ENCODE measurements at regions not wholly inside any gene's neighbourhood (a gene's known extent, or its start where the extent isn't known, plus 50 kb on each side); places are given as distances from the start of the nearest gene placed in this dataset.

DNA sequence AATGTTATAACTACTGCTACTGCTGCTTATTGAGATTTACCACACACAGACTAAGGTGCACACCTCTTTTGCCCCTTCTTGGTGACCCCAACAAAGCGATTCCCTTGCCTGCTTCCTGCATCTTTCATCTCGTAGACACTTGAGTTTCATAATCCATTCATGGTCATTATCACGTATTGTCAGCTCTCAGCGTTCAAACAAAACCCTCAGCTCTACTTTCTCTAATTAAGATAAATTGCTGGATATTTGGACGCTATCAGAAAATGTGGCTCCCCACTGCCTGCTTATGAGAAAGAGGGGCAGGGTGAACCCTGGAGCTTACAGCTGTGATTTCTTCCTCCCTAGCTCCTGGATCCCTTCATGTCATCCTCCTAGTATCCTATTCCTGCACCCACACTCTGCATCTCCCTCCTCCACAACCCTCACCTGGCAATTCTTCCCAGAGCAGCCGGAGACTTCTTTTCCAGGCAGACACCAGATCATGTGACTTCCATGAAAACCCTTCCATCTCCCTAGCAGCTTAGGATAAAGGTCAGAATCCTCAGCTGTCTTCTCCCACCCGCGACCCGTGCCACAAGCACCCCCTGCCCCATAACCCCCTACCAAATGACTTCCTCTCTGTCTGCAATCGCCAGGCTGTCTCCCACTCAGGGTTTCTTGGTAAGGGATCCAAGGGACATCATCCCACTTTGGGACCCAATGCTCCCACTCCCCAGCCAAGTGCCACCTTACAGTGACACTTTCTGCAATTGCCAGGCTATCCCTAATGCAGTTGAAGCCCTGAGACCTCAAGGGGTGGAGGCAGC lies 146.5 kb downstream of the NSG2 start:
- no peaks in the 10 kb centered on the region for H3K36me3 ChIP-seq (ENCODE audit: insufficient read depth, low read length)
- peaks cover 5% of the 10 kb centered on the region for H3K4me1 ChIP-seq (ENCODE audit: insufficient read depth, low read length)
- WGBS, result 93% methylated on average over 9 of the region's 10 CpGs
- H3K9me3 ChIP-seq (ENCODE audit: insufficient read depth, low read depth, low read length), result no peaks in the 10 kb centered on the region
- H3K27ac ChIP-seq (ENCODE audit: low read depth, low read length), result no peak overlapping the region
- H3K4me3 ChIP-seq (ENCODE audit: low read length), result no peak overlapping the region
- no peak overlapping the region for H3K9ac ChIP-seq (ENCODE audit: low read depth, low read length)
- H3K27me3 ChIP-seq (ENCODE audit: insufficient read depth, low read length), result no peaks in the 10 kb centered on the region

- no peak overlapping the region for H3K4me3 ChIP-seq (ENCODE audit: low read length)
- no peak overlapping the region for H3K9ac ChIP-seq (ENCODE audit: low read depth, low read length)
- WGBS, result 97% methylated on average over 14 of the region's 14 CpGs
- H3K27me3 ChIP-seq (ENCODE audit: insufficient read depth, low read length), result no peaks in the 10 kb centered on the region
- no peak overlapping the region for H3K27ac ChIP-seq (ENCODE audit: low read depth, low read length)
- H3K36me3 ChIP-seq (ENCODE audit: insufficient read depth, low read length), result no peaks in the 10 kb centered on the region
- no peaks in the 10 kb centered on the region for H3K9me3 ChIP-seq (ENCODE audit: insufficient read depth, low read depth, low read length)
- peaks cover 5% of the 10 kb centered on the region for H3K4me1 ChIP-seq (ENCODE audit: insufficient read depth, low read length)
Measured at GRCh38 chr5:174192901-174193300, 147.4 kb downstream of the NSG2 start.

DNA sequence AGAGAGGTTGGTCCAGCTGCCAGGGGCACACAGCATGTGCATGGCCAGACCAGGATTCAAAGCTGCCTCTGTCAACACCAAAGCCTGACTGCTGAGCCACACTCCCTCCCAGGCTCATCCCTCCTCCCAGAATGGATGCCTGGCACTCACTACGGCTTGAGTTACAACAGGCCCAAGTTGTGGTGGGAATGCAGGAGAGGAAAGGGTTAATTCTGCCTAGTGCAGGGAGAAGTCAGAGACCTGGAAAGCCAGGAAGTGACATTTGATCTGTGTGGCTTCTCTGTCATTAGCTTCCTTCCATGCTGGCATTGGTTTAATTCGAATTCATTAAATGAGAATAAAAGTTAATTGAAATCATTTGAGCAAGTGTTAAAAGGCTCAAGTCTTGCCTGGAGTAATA lies 150.0 kb downstream of the NSG2 start:
- 56% methylated on average over 2 of the region's 2 CpGs for WGBS
- no peaks in the 10 kb centered on the region for H3K36me3 ChIP-seq (ENCODE audit: insufficient read depth, low read length)
- no peak overlapping the region for H3K9ac ChIP-seq (ENCODE audit: low read depth, low read length)
- H3K4me1 ChIP-seq (ENCODE audit: insufficient read depth, low read length), result peaks cover 5% of the 10 kb centered on the region
- H3K9me3 ChIP-seq (ENCODE audit: insufficient read depth, low read depth, low read length), result no peaks in the 10 kb centered on the region
- H3K27ac ChIP-seq (ENCODE audit: low read depth, low read length), result no peak overlapping the region
- H3K27me3 ChIP-seq (ENCODE audit: insufficient read depth, low read length), result no peaks in the 10 kb centered on the region
- H3K4me3 ChIP-seq (ENCODE audit: low read length), result no peak overlapping the region

DNA sequence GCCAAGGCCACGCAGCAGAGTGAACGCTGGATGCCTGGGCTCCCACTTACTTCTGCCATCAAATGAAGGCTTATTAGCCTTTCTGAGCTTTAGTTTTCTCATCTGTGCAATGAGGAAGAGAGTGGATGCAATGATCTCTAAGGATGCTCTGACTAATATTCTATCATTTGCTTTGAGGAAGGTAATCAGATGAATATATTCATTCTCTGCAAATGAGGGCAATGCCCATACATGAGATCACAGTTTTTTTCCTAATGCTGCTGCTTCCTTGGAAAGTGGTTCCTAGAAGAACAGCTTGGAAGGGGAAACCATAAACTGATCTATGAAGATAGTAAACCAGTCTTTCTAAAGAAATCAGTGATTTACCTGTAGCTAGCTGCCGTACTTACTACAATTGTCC lies 152.4 kb downstream of the NSG2 start:
- 90% methylated on average over 3 of the region's 3 CpGs for WGBS
- H3K27ac ChIP-seq (ENCODE audit: low read depth, low read length), result no peak overlapping the region
- H3K4me3 ChIP-seq (ENCODE audit: low read length), result no peak overlapping the region
- H3K36me3 ChIP-seq (ENCODE audit: insufficient read depth, low read length), result no peaks in the 10 kb centered on the region
- no peak overlapping the region for H3K9ac ChIP-seq (ENCODE audit: low read depth, low read length)
- H3K9me3 ChIP-seq (ENCODE audit: insufficient read depth, low read depth, low read length), result no peaks in the 10 kb centered on the region
- H3K4me1 ChIP-seq (ENCODE audit: insufficient read depth, low read length), result peaks cover 5% of the 10 kb centered on the region
- H3K27me3 ChIP-seq (ENCODE audit: insufficient read depth, low read length), result no peaks in the 10 kb centered on the region

DNA sequence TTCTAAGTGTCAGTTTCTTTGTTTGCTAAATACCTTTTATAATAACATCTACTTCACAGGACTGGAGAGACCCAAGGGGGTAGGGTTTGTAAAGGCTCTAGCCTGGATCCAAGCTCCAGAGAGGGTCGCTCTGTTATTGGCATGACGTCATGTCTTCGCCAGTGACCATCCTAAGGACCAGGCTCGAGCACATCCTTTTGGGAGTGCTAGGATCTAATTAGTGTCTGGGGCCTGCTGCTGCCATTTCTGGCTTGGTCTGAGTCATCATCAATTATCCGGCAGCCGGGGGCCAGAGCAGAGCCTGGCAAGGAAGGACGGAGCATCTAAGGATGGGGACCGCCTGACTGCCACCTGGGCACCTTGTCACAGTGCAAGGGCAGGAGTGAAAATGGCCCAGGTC lies 153.0 kb downstream of the NSG2 start:
- no peaks in the 10 kb centered on the region for H3K27me3 ChIP-seq (ENCODE audit: insufficient read depth, low read length)

GRCh38 chr5:174202996-174203395 lies 157.5 kb downstream of the NSG2 start:
- Histone ChIP-seq H3K4me1 (ENCODE audit: insufficient read depth, low read length) (peaks cover 11% of the 10 kb centered on the region), H3K36me3 (ENCODE audit: insufficient read depth, low read length) (no peaks in the 10 kb centered on the region), H3K9me3 (ENCODE audit: insufficient read depth, low read depth, low read length) (no peaks in the 10 kb centered on the region), H3K27me3 (ENCODE audit: insufficient read depth, low read length) (no peaks in the 10 kb centered on the region), H3K4me3 (ENCODE audit: low read length) (no peak overlapping the region), H3K9ac (ENCODE audit: low read depth, low read length) (no peak overlapping the region), H3K27ac (ENCODE audit: low read depth, low read length) (no peak overlapping the region)
- 93% methylated on average over 6 of the region's 6 CpGs for WGBS

More for the DNA sequence above, 153.0 kb downstream of the NSG2 start:
- no peaks in the 10 kb centered on the region for H3K9me3 ChIP-seq (ENCODE audit: insufficient read depth, low read depth, low read length)
- WGBS, result 84% methylated on average over 8 of the region's 8 CpGs
- no peak overlapping the region for H3K9ac ChIP-seq (ENCODE audit: low read depth, low read length)
- no peaks in the 10 kb centered on the region for H3K36me3 ChIP-seq (ENCODE audit: insufficient read depth, low read length)
- H3K27ac ChIP-seq (ENCODE audit: low read depth, low read length), result no peak overlapping the region
- peaks cover 5% of the 10 kb centered on the region for H3K4me1 ChIP-seq (ENCODE audit: insufficient read depth, low read length)
- no peak overlapping the region for H3K4me3 ChIP-seq (ENCODE audit: low read length)

DNA sequence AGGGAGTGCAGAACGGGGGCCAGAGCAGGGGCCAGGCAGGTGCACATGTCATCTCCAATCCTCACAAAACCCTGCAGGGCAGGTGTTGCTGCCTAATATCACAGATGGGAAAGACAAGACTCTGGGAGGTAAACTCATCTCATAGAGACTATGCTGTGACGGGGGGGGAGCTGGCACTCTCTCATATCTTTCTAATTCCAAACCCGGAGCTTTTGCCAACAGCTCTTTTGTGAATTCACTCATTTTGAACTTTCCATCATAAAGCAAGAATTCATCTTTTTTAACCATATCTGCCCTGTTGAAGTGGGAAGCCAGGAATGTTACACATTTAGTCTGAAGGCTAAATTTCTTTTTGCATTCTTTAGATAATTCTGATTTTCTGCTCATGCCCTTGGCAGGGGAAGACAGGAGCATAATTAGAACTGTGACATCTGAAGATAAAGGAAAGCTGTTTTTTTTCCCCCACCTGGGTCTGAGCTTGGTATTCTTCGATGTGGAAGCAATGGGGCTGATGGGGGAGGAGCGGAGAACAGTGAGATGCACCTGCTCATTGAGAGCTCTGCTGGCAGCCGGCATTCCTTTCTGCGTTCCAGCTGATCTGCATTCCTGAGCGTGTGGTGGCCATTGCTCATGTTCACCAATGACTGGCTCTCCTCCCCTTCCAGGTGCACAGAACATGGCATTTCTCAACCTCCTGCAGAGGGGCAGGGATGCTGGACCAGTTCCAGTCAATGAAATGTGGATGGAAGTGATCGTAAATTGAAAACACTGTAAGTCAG lies 159.2 kb downstream of the NSG2 start:
- H3K9ac ChIP-seq (ENCODE audit: low read depth, low read length), result no peak overlapping the region
- H3K4me1 ChIP-seq (ENCODE audit: insufficient read depth, low read length), result peaks cover 11% of the 10 kb centered on the region
- H3K4me3 ChIP-seq (ENCODE audit: low read length), result no peak overlapping the region
- no peaks in the 10 kb centered on the region for H3K9me3 ChIP-seq (ENCODE audit: insufficient read depth, low read depth, low read length)
- H3K36me3 ChIP-seq (ENCODE audit: insufficient read depth, low read length), result no peaks in the 10 kb centered on the region
- no peak overlapping the region for H3K27ac ChIP-seq (ENCODE audit: low read depth, low read length)
- H3K27me3 ChIP-seq (ENCODE audit: insufficient read depth, low read length), result no peaks in the 10 kb centered on the region
- WGBS, result 47% methylated on average over 8 of the region's 9 CpGs

DNA sequence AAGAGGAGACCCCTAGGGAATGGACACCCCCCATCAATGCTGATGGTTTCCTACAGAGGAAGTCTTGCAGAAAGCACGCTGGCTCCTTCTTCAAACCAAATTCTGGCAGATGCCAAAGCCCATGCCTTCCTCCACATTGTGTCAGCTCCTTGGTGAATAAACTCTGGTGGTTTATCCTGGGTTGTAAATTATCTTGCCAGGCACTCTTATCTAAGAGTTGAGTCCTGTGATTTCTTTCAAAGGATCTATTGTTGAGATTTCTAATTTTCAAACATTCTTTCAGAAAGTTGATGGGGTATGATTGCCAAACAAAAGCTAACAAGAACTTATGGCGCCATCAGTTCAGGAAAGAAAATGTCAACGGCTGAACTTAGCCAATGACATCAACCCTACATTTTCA lies 160.4 kb downstream of the NSG2 start:
- Histone ChIP-seq H3K27me3 (ENCODE audit: insufficient read depth, low read length) (no peaks in the 10 kb centered on the region), H3K9ac (ENCODE audit: low read depth, low read length) (no peak overlapping the region), H3K27ac (ENCODE audit: low read depth, low read length) (no peak overlapping the region), H3K36me3 (ENCODE audit: insufficient read depth, low read length) (no peaks in the 10 kb centered on the region), H3K4me3 (ENCODE audit: low read length) (no peak overlapping the region), H3K4me1 (ENCODE audit: insufficient read depth, low read length) (peaks cover 11% of the 10 kb centered on the region), H3K9me3 (ENCODE audit: insufficient read depth, low read depth, low read length) (no peaks in the 10 kb centered on the region)
- WGBS, result 100% methylated on average over 3 of the region's 3 CpGs

DNA sequence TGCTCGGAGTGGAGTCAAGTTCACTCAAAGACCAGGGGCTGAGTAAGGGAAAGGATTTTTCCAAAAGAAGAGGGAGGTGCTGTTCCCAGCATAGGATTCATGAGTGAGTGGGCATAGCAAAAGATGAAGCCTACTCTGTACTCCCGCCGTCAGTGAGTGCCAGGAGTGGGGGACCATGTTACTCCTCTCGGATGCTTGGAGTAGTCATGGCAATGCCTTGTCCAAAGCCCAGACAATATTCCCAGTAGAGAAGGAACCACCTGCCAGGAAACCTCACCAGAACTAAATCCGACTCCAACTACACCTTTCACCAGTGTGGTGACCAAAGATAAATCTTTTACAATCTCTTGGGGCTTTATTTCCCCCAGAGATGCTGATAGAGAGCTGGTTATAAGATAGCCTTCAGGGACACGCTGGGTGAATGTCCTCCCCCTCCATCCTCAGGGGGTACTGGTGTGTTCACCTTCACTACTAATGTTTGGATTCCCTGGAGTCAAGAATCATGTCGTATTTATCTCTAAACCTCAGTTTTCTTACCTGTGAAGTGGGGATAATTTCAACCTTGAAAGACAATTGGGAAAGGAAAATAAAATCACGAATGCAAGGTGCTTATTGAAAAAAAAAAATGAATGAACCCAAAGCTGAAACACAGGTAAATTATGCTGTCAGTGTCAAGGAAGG lies 165.2 kb downstream of the NSG2 start:
- Histone ChIP-seq H3K9ac (ENCODE audit: low read depth, low read length) (no peak overlapping the region), H3K4me1 (ENCODE audit: insufficient read depth, low read length) (peaks cover 5% of the 10 kb centered on the region; the same call in 1 of the 2 replicates), H3K36me3 (ENCODE audit: insufficient read depth, low read length) (no peaks in the 10 kb centered on the region), H3K4me3 (ENCODE audit: low read length) (no peak overlapping the region), H3K27ac (ENCODE audit: low read depth, low read length) (no peak overlapping the region), H3K27me3 (ENCODE audit: insufficient read depth, low read length) (no peaks in the 10 kb centered on the region), H3K9me3 (ENCODE audit: insufficient read depth, low read depth, low read length) (no peaks in the 10 kb centered on the region)
- 92% methylated on average over 6 of the region's 8 CpGs for WGBS

- H3K9me3 ChIP-seq (ENCODE audit: insufficient read depth, low read depth, low read length), result no peaks in the 10 kb centered on the region
- WGBS, result 77% methylated on average over 4 of the region's 4 CpGs
- no peaks in the 10 kb centered on the region for H3K27me3 ChIP-seq (ENCODE audit: insufficient read depth, low read length)
- H3K27ac ChIP-seq (ENCODE audit: low read depth, low read length), result no peak overlapping the region
- no peak overlapping the region for H3K9ac ChIP-seq (ENCODE audit: low read depth, low read length)
- H3K36me3 ChIP-seq (ENCODE audit: insufficient read depth, low read length), result no peaks in the 10 kb centered on the region
- peaks cover 5% of the 10 kb centered on the region; the same call in 1 of the 2 replicates for H3K4me1 ChIP-seq (ENCODE audit: insufficient read depth, low read length)
- H3K4me3 ChIP-seq (ENCODE audit: low read length), result no peak overlapping the region
Measured at GRCh38 chr5:174211277-174211626, 165.7 kb downstream of the NSG2 start.

DNA sequence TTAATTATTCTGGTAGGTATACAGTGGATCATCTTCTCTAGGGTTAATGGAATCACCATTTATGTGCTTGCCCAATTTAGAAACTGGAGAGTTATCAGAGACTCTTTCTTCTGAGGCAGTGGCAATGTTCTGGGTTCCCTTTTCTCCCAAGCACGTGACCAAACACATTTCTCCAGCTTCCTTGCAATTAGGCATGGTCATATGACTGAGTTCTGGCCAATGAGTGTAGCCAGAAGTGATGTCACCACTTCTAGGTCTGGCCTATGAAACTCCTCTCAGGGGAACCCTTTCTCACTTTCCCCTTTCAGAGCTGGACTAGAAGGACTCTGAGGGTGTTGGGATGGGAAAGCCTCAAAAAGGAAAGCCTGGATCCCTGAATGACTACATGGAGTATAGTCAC lies 172.0 kb downstream of the NSG2 start:
- WGBS, result 89% methylated on average over 1 of the region's 1 CpG
- no peak overlapping the region for H3K27ac ChIP-seq (ENCODE audit: low read depth, low read length)
- H3K4me1 ChIP-seq (ENCODE audit: insufficient read depth, low read length), result no peaks in the 10 kb centered on the region
- no peaks in the 10 kb centered on the region for H3K9me3 ChIP-seq (ENCODE audit: insufficient read depth, low read depth, low read length)
- H3K4me3 ChIP-seq (ENCODE audit: low read length), result no peak overlapping the region
- no peaks in the 10 kb centered on the region for H3K27me3 ChIP-seq (ENCODE audit: insufficient read depth, low read length)
- H3K9ac ChIP-seq (ENCODE audit: low read depth, low read length), result no peak overlapping the region
- H3K36me3 ChIP-seq (ENCODE audit: insufficient read depth, low read length), result no peaks in the 10 kb centered on the region

Data from HUES64 (cell line).